WTC11 (cell line): ENCODE measurements at regions not wholly inside any gene's neighbourhood (a gene's known extent, or its start where the extent isn't known, plus 50 kb on each side); places are given as distances from the start of the nearest gene placed in this dataset.

Experiments used
- CTCF ChIP-seq: fragments of 200-600 bp; IDR thresholded peaks from 2 replicates; pipeline ENCODE4 v1.8.0; 2022; ENCODE audit warnings: antibody characterized with exemption
- ESRRA ChIP-seq: sonication (generic); formaldehyde crosslinking; IDR thresholded peaks from 2 replicates; pipeline ENCODE4 v1.8.1; 2022; ENCODE audit warnings: mild to moderate bottlenecking, missing genetic modification reagents, borderline replicate concordance
- FOXP4 ChIP-seq: sonication (generic); formaldehyde crosslinking; IDR thresholded peaks from 2 replicates; pipeline ENCODE4 v1.8.0; 2022; ENCODE audit warnings: mild to moderate bottlenecking, missing genetic modification reagents
- MYBL2 ChIP-seq: sonication (generic); formaldehyde crosslinking; IDR thresholded peaks from 2 replicates; pipeline ENCODE4 v1.8.1; 2023; ENCODE audit warnings: mild to moderate bottlenecking, moderate library complexity, missing genetic modification reagents
- PREB ChIP-seq: sonication (generic); formaldehyde crosslinking; IDR thresholded peaks from 2 replicates; pipeline ENCODE4 v1.8.1; 2022; ENCODE audit warnings: mild to moderate bottlenecking, missing genetic modification reagents, moderate library complexity, borderline replicate concordance
- RELA ChIP-seq: sonication (generic); formaldehyde crosslinking; IDR thresholded peaks from 2 replicates; pipeline ENCODE4 v1.8.1; 2022; ENCODE audit warnings: missing genetic modification reagents, mild to moderate bottlenecking, borderline replicate concordance
- TCF7 ChIP-seq: sonication (generic); formaldehyde crosslinking; IDR thresholded peaks from 2 replicates; pipeline ENCODE4 v1.8.0; 2022; ENCODE audit warnings: mild to moderate bottlenecking, low read depth, missing genetic modification reagents, moderate library complexity
- TP53 ChIP-seq: sonication (generic); formaldehyde crosslinking; IDR thresholded peaks from 2 replicates; pipeline ENCODE4 v1.8.1; 2023; ENCODE audit warnings: mild to moderate bottlenecking, missing genetic modification reagents
- USF2 ChIP-seq: sonication (generic); formaldehyde crosslinking; IDR thresholded peaks from 2 replicates; pipeline ENCODE4 v1.8.1; 2023; ENCODE audit warnings: mild to moderate bottlenecking, missing genetic modification reagents, moderate library complexity
- ZNF121 ChIP-seq: sonication (generic); formaldehyde crosslinking; IDR thresholded peaks from 2 replicates; pipeline ENCODE4 v1.8.0; 2023; ENCODE audit warnings: missing genetic modification reagents

- TF ChIP-seq CTCF (no peak), USF2 (CRISPR knock-in tag) (no peak), TP53 (CRISPR knock-in tag) (no peak), PREB (no peak), FOXP4 (CRISPR knock-in tag) (no peak), MYBL2 (CRISPR knock-in tag) (no peak), ZNF121 (CRISPR knock-in tag) (no peak), RELA (CRISPR knock-in tag) (no peak), ESRRA (no peak), TCF7 (CRISPR knock-in tag) (no peak)
These were observed 269.9 kb upstream of the PITRM1 start for GRCh38 chr10:3442451-3442990.
